Astrocyte of the cerebellum (primary cell): ENCODE measurements at regions not wholly inside any gene's neighbourhood (a gene's known extent, or its start where the extent isn't known, plus 50 kb on each side); places are given as distances from the start of the nearest gene placed in this dataset.

Source experiments
- DNase-seq: peaks from one replicate; pipeline ENCODE4 v3.0.0-alpha.2; 2011; ENCODE audit warnings: low read depth
- H3K4me3 ChIP-seq: 2 replicates; pipeline ENCODE4 v1.5.1; 2011; ENCODE audit warnings: mild to moderate bottlenecking, low read depth, low read length, moderate library complexity
- in situ Hi-C: cut with HindIII; loops from 2 replicates; pipeline ENCODE4 v1.10.0; 2017; ENCODE audit warnings: low sequenced_read_pairs
- TF ChIP-seq, protein P1 (sequence below): IDR thresholded peaks from 2 replicates; pipeline ENCODE4 v1.5.1; 2012; ENCODE audit warnings: low read length, low read depth, moderate library complexity, mild to moderate bottlenecking; ENCODE audit errors: missing control alignments

DNA sequence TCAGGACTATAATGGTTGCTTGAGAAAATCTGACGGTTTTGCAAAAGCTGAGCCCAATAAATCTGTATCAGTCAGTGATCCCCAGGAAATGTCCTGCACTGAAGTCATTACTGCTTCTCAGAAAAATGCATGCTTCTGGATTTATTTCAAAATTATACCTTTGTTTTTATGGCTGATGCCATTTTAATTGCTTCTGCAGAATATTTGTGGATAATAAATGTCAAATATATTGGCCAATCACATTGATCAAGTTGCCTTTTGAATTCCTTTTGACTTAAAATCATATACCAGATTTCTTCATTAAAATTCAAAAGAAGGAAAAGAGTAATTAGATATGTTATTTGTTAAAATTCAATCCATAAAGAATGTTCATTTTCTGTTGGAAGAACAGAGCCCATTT lies 842.9 kb upstream of the ADGRL4 start:
- DNase-seq, result no peak
- in situ Hi-C loops, result no loop called here
- H3K4me3 ChIP-seq, result no peak overlapping the region
- TF ChIP-seq, protein P1, sequence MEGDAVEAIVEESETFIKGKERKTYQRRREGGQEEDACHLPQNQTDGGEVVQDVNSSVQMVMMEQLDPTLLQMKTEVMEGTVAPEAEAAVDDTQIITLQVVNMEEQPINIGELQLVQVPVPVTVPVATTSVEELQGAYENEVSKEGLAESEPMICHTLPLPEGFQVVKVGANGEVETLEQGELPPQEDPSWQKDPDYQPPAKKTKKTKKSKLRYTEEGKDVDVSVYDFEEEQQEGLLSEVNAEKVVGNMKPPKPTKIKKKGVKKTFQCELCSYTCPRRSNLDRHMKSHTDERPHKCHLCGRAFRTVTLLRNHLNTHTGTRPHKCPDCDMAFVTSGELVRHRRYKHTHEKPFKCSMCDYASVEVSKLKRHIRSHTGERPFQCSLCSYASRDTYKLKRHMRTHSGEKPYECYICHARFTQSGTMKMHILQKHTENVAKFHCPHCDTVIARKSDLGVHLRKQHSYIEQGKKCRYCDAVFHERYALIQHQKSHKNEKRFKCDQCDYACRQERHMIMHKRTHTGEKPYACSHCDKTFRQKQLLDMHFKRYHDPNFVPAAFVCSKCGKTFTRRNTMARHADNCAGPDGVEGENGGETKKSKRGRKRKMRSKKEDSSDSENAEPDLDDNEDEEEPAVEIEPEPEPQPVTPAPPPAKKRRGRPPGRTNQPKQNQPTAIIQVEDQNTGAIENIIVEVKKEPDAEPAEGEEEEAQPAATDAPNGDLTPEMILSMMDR, result no peak

DNA sequence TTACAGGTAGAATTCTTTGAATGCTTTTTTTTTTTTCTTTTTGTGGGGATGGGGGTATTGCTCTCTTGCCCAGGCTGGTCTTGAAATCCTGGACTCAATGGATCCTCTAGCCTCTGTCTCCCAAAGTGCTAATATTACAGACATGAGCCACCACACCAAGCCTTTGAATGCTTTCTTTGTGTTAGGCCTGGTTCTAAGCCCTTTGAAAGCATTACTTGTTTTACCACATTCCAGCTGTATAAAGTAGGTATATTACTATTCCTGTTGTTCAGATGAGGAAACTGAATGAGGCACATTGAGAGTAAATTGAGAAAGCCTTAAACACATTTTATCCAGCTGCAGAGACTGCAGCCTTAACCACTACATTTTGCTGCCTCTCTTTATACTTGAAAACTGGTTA lies 841.8 kb upstream of the ADGRL4 start:
- no peak for DNase-seq
- H3K4me3 ChIP-seq, result no peak overlapping the region
- in situ Hi-C loops, result no loop called here
- TF ChIP-seq, protein P1, result no peak

DNA sequence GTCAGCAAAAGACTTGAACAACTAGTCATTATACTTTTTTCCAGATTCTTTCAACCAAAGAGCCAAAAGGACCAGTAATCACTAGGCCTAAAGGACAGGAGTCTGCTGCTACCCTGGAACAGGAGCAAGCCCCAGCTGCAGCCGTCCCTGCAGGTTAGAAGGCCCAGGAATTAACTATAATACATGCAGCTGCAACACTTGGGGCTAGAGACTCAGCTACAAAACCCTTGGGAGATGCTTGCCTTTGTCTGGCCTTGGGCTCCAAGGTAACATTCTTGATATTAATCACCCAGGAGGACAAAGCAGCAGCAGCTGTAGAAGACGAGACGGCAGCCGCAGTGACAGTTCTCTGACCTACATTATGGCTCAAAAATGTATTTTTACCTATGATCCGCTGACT lies 841.2 kb upstream of the ADGRL4 start:
- no peak for DNase-seq
- in situ Hi-C loops, result no loop called here
- TF ChIP-seq, protein P1, result no peak
- no peak overlapping the region for H3K4me3 ChIP-seq

DNA sequence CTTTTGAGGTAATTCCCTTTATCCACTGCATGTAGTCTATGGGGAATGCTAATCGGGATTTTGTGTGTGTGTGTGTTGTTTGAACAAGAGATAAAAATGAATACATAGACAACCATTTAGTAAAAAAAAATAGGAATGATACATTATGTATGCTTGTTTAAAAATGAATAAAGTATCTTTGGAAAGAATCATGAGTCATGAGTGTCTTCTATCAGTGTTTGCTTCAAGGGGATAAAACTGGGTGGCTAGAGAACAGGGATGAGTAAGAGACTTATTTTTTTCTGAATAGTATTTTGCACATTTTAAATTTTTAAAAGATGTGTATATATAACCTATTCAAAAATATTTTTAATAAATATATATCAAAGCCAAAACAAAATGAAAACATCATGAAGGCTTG lies 839.4 kb upstream of the ADGRL4 start:
- in situ Hi-C loops, result no loop called here
- no peak overlapping the region for H3K4me3 ChIP-seq
- no peak for DNase-seq
- TF ChIP-seq, protein P1, result no peak

DNA sequence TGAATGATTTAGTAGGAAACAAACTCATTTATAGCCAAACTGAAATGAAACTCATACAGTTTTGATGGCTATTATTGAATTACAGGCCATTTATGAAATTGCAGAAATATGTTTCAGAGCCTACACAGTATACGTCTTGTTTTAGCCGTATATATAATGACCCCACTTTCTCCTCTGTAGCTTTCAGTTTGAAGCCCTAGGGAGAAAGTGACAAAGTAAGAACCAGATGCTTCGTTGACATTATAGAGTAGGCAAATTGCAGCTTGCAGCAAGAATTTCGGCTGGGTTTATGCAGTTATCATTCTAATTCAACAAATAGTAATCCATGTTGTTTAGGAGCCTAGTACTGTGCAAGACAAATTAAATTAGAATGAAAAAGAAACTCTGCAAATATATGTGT lies 836.3 kb upstream of the ADGRL4 start:
- in situ Hi-C loops, result no loop called here
- H3K4me3 ChIP-seq, result no peak overlapping the region
- TF ChIP-seq, protein P1, result no peak
- no peak for DNase-seq

DNA sequence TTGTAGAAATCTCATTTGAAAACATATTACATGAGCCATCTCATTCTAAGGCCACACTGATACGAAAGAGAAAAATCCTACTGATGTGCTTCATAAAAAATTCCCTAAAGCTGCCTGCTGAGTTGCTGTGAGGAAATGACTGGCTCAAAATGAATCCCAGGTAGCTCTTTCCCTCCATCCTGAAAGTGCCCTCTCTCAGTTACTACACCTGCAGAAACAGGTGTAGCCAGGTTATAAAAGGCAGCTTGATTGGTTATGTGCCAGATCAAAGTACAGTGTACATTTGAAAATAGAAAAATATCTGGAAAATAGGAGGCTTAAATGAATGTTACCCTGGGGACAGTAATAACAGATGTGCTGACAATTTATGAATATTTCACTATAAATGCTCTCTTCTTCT lies 833.4 kb upstream of the ADGRL4 start:
- in situ Hi-C loops, result no loop called here
- TF ChIP-seq, protein P1, result no peak
- DNase-seq, result no peak
- no peak overlapping the region for H3K4me3 ChIP-seq

DNA sequence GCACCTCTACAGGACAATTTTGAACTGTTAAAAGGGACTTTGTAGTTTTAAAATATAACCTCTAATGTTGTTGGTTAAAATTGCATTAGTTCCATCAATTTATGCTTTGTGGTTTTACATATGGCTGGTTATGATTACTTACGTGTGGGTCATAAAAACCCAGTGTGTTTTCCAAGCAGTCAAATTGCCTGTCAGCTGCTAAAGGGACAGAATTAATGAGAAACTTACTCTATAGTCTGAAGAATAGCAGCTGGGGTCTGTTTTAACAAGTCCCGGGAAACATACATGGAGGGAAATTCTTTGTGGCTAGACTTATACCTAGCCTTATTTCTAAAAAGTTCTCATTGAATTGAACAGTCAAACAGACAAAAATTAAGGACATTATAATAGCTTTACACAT lies 820.9 kb upstream of the ADGRL4 start:
- in situ Hi-C loops, result no loop called here
- no peak overlapping the region for H3K4me3 ChIP-seq
- TF ChIP-seq, protein P1, result no peak
- DNase-seq, result no peak
